ENCODE measurements at regions not wholly inside any gene's neighbourhood (a gene's known extent, or its start where the extent isn't known, plus 50 kb on each side); places are given as distances from the start of the nearest gene placed in this dataset.

DNA sequence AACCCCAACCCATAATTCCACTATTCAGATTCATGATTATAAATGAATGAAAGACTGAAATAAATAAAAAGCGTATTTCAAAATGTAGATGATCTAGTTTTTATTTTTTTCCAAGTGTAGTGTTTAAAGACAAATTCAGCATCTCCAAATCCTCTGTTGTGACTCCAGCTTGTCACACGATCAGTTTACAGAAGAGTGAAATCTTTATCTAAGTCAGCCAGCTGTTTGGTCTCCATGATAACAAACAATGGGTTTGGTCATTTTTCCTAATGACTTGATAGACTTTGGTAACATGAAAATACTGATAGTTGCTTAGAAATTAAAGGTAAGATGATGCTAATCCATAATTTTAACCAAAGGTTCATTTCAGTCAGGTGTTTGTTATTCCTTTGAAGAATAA, 114.5 kb upstream of the RASSF8 start:
- TF ChIP-seq POLR2AphosphoS5 (IDR thresholded peaks at IDR 0.05) (no peak), EP300 (conservative IDR thresholded peaks at IDR 0.05; ENCODE audit: poor library complexity, severe bottlenecking) (no peak), TAF1 (IDR thresholded peaks at IDR 0.05; ENCODE audit: low read depth) (no peak)
- TF ChIP-seq, protein P1, sequence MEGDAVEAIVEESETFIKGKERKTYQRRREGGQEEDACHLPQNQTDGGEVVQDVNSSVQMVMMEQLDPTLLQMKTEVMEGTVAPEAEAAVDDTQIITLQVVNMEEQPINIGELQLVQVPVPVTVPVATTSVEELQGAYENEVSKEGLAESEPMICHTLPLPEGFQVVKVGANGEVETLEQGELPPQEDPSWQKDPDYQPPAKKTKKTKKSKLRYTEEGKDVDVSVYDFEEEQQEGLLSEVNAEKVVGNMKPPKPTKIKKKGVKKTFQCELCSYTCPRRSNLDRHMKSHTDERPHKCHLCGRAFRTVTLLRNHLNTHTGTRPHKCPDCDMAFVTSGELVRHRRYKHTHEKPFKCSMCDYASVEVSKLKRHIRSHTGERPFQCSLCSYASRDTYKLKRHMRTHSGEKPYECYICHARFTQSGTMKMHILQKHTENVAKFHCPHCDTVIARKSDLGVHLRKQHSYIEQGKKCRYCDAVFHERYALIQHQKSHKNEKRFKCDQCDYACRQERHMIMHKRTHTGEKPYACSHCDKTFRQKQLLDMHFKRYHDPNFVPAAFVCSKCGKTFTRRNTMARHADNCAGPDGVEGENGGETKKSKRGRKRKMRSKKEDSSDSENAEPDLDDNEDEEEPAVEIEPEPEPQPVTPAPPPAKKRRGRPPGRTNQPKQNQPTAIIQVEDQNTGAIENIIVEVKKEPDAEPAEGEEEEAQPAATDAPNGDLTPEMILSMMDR (IDR thresholded peaks at IDR 0.05; ENCODE audit: poor library complexity, severe bottlenecking): no peak

All from neural cell (in vitro differentiated cells).